H9 (cell line): ENCODE measurements at regions not wholly inside any gene's neighbourhood (a gene's known extent, or its start where the extent isn't known, plus 50 kb on each side); places are given as distances from the start of the nearest gene placed in this dataset.

Experiments
- DNase-seq: peaks from one replicate; pipeline ENCODE4 v3.0.0-alpha.2; 2017
- H2AFZ ChIP-seq: one replicate; pipeline ENCODE4 v1.6.1; 2013; ENCODE audit warnings: mild to moderate bottlenecking, low read length, control low read depth, moderate library complexity
- H2AK5ac ChIP-seq: 2 replicates; pipeline ENCODE4 v1.6.1; 2013; ENCODE audit warnings: low read length, control low read depth, mixed read lengths; ENCODE audit not compliant: insufficient read length
- H2BK120ac ChIP-seq: one replicate; pipeline ENCODE4 v1.6.1; 2013; ENCODE audit warnings: low read depth, mild to moderate bottlenecking, low read length, control low read depth, inconsistent platforms; ENCODE audit not compliant: poor library complexity, severe bottlenecking
- H2BK12ac ChIP-seq: 2 replicates; pipeline ENCODE4 v1.6.1; 2013; ENCODE audit warnings: low read length, control low read depth, mixed read lengths, low read depth; ENCODE audit not compliant: insufficient read length
- H2BK15ac ChIP-seq: 2 replicates; pipeline ENCODE4 v1.6.1; 2013; ENCODE audit warnings: low read depth, low read length, control low read depth
- H2BK20ac ChIP-seq: one replicate; pipeline ENCODE4 v1.6.1; 2013; ENCODE audit warnings: low read depth, mild to moderate bottlenecking, low read length, control low read depth, inconsistent platforms; ENCODE audit not compliant: poor library complexity, severe bottlenecking
- H2BK5ac ChIP-seq: 2 replicates; pipeline ENCODE4 v1.6.1; 2013; ENCODE audit warnings: low read length, control low read depth, mixed read lengths; ENCODE audit not compliant: insufficient read length
- H3K14ac ChIP-seq: 2 replicates; pipeline ENCODE4 v1.6.1; 2013; ENCODE audit warnings: low read length, control low read depth; ENCODE audit not compliant: insufficient read depth
- H3K18ac ChIP-seq: 2 replicates; pipeline ENCODE4 v1.6.1; 2013; ENCODE audit warnings: low read depth, mild to moderate bottlenecking, mixed read lengths, low read length, control low read depth; ENCODE audit not compliant: insufficient read length
- H3K23ac ChIP-seq: 2 replicates; pipeline ENCODE4 v1.6.1; 2013; ENCODE audit warnings: low read length, control low read depth, mixed read lengths, low read depth; ENCODE audit not compliant: insufficient read length
- H3K23me2 ChIP-seq: 2 replicates; pipeline ENCODE4 v1.6.1; 2013; ENCODE audit warnings: low read depth, mild to moderate bottlenecking, mixed read lengths, low read length, control low read depth; ENCODE audit not compliant: insufficient read length, poor library complexity, severe bottlenecking
- H3K27ac ChIP-seq: 2 replicates; pipeline ENCODE4 v1.5.1; 2013; ENCODE audit warnings: low read length, control low read depth, mixed read lengths, low read depth; ENCODE audit not compliant: insufficient read length
- H3K27me3 ChIP-seq: 2 replicates; pipeline ENCODE4 v1.6.1; 2013; ENCODE audit warnings: low read length, control low read depth, inconsistent platforms; ENCODE audit not compliant: insufficient read depth
- H3K4ac ChIP-seq: 2 replicates; pipeline ENCODE4 v1.6.1; 2013; ENCODE audit warnings: low read depth, mild to moderate bottlenecking, control low read depth, inconsistent platforms, low read length, moderate library complexity
- H3K4me1 ChIP-seq: 2 replicates; pipeline ENCODE4 v1.6.1; 2013; ENCODE audit warnings: low read length, control low read depth, inconsistent platforms; ENCODE audit not compliant: insufficient read depth
- H3K4me2 ChIP-seq: 2 replicates; pipeline ENCODE4 v1.6.1; 2013; ENCODE audit warnings: low read length, control low read depth, mixed read lengths; ENCODE audit not compliant: insufficient read length, insufficient read depth
- H3K56ac ChIP-seq: 2 replicates; pipeline ENCODE4 v1.6.1; 2013; ENCODE audit warnings: low read depth, mild to moderate bottlenecking, mixed read lengths, low read length, control low read depth; ENCODE audit not compliant: insufficient read length
- H3K79me1 ChIP-seq: 2 replicates; pipeline ENCODE4 v1.6.1; 2013; ENCODE audit warnings: low read depth, mild to moderate bottlenecking, moderate library complexity, low read length, control low read depth, inconsistent platforms; ENCODE audit not compliant: insufficient read depth, poor library complexity, severe bottlenecking
- H3K79me2 ChIP-seq: 2 replicates; pipeline ENCODE4 v1.6.1; 2013; ENCODE audit warnings: low read length, control low read depth, inconsistent platforms; ENCODE audit not compliant: insufficient read depth
- H3K9ac ChIP-seq: 2 replicates; pipeline ENCODE4 v1.6.1; 2013; ENCODE audit warnings: low read length, control low read depth, mixed read lengths; ENCODE audit not compliant: insufficient read length; ENCODE audit errors: extremely low read depth
- H3K9me3 ChIP-seq: one replicate; pipeline ENCODE4 v1.6.1; 2013; ENCODE audit warnings: low read depth, low read length, inconsistent platforms; ENCODE audit not compliant: control insufficient read depth
- H3T11ph ChIP-seq: one replicate; pipeline ENCODE4 v1.6.1; 2013; ENCODE audit warnings: mild to moderate bottlenecking, low read length, control low read depth, inconsistent platforms
- H4K20me1 ChIP-seq: one replicate; pipeline ENCODE4 v1.6.1; 2013; ENCODE audit not compliant: control insufficient read depth, insufficient read length, insufficient read depth
- H4K5ac ChIP-seq: 2 replicates; pipeline ENCODE4 v1.6.1; 2013; ENCODE audit warnings: low read depth, mild to moderate bottlenecking, mixed read lengths, low read length, control low read depth; ENCODE audit not compliant: insufficient read length
- H4K8ac ChIP-seq: replicated peaks from 2 replicates; pipeline ENCODE4 v1.6.1; 2013; ENCODE audit warnings: low read length, control low read depth, mixed read lengths, low read depth; ENCODE audit not compliant: insufficient read length
- H4K91ac ChIP-seq: 2 replicates; pipeline ENCODE4 v1.6.1; 2013; ENCODE audit warnings: low read depth, mild to moderate bottlenecking, moderate library complexity, mixed read lengths, low read length, control low read depth; ENCODE audit not compliant: insufficient read length
- H3K27ac Mint-ChIP-seq, 3 experiments: 2 replicates in 2 of 3; 3 replicates in 1 of 3; pipeline ENCODE4 v1.8.0; 2020 to 2021; ENCODE audit warnings: mixed read lengths in 3 of 3, mild to moderate bottlenecking in 1 of 3, moderate library complexity in 1 of 3
- H3K27me3 Mint-ChIP-seq: 2 replicates; pipeline ENCODE4 v1.8.0; 2021; ENCODE audit warnings: low read depth, mild to moderate bottlenecking, moderate library complexity, mixed read lengths
- H3K36me3 Mint-ChIP-seq, 3 experiments: 2 replicates in 2 of 3; 3 replicates in 1 of 3; pipeline ENCODE4 v1.8.0; 2020 to 2021; ENCODE audit warnings: low read depth in 3 of 3, mixed read lengths in 3 of 3; ENCODE audit not compliant: insufficient read depth in 1 of 3
- H3K4me1 Mint-ChIP-seq, 2 experiments: 2 replicates each; pipeline ENCODE4 v1.8.0; 2020; ENCODE audit warnings: mixed read lengths in 2 of 2
- H3K4me3 Mint-ChIP-seq, 2 experiments: 2 replicates in 1 of 2; 3 replicates in 1 of 2; pipeline ENCODE4 v1.8.0; 2020 to 2021; ENCODE audit warnings: mild to moderate bottlenecking in 2 of 2, mixed read lengths in 2 of 2, moderate library complexity in 1 of 2
- H3K9me3 Mint-ChIP-seq, 2 experiments: 2 replicates in 1 of 2; 3 replicates in 1 of 2; pipeline ENCODE4 v1.8.0; 2020; ENCODE audit warnings: mild to moderate bottlenecking in 2 of 2, mixed read lengths in 2 of 2, moderate library complexity in 1 of 2
- WGBS: extraction: QIAGEN DNeasy Blood & Tissue Kit; methylation state at CpG from one replicate; pipeline ENCODE4 v1.1.7; 2013; ENCODE audit warnings: missing lambda C conversion rate, low lambda C conversion rate, mixed read lengths; ENCODE audit not compliant: insufficient read length; ENCODE audit errors: extremely low coverage; 5-methylcytosine and 5-hydroxymethylcytosine counted together
- TF ChIP-seq, protein P1 (sequence below): fragments of 200-600 bp; sonication (generic); conservative IDR thresholded peaks from 3 replicates; pipeline ENCODE4 v1.8.0; 2021; ENCODE audit warnings: antibody characterized with exemption, mild to moderate bottlenecking

DNA sequence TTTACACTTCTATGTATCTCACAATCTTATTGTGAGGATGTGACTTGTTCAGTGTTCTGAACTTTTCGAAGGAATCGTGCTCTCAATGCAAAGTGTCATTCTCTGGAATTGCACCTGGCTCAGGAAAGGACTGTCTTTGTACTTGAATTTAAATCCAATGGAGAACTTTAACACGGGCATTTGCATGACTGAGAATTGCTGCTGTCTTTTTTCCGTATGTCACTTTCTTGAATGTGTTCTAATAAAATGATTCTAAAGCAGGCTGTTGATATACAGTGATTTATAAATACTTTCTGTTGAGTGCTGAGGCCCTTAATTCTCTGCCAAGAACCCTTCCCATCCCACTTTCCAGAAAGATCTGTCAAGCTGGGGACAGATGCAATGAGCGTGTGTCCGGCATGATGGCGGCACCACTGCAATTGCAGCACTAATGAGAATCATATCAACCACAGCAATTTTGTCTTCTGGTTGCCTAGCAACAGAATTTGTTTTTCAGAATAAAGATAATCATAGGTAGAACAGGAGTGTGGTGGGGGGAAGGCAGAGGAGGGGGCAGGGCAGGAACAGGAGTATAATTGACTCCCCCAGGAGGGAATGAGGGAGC lies 210.6 kb upstream of the UMPS start:
- Histone ChIP-seq H3K9me3 (no peaks in the 10 kb centered on the region), H3K9ac (no peak overlapping the region), H3K23ac (no peak overlapping the region), H3K79me1 (no peaks in the 10 kb centered on the region), H3T11ph (no peak overlapping the region), H2BK20ac (no peak overlapping the region), H2BK15ac (no peak overlapping the region), H2BK5ac (no peak overlapping the region), H2AK5ac (no peak overlapping the region), H4K91ac (no peak overlapping the region), H3K14ac (no peak overlapping the region), H3K18ac (no peak overlapping the region), H3K27me3 (no peaks in the 10 kb centered on the region), H4K20me1 (no peaks in the 10 kb centered on the region), H3K4me2 (no peak overlapping the region), H3K56ac (no peak overlapping the region), H3K79me2 (no peaks in the 10 kb centered on the region), H3K4ac (no peak overlapping the region), H2BK12ac (no peak overlapping the region), H4K5ac (no peak overlapping the region), H4K8ac (no peak overlapping the region), H3K4me1 (no peaks in the 10 kb centered on the region), H3K27ac (no peak overlapping the region), H2AFZ (no peak overlapping the region), H2BK120ac (no peak overlapping the region), H3K23me2 (no peaks in the 10 kb centered on the region)
- no CpG with 5 or more reads among the region's 7 CpGs for WGBS
- Mint-ChIP-seq H3K36me3 (no peaks in the 10 kb centered on the region), H3K27me3 (no peaks in the 10 kb centered on the region; the same call in 1 of the 2 replicates), H3K9me3 (no peaks in the 10 kb centered on the region), H3K4me1 (peaks cover 18 to 19% of the 10 kb centered on the region in 2 experiments), H3K4me3 (no peak overlapping the region), H3K27ac (no peak overlapping the region)
- TF ChIP-seq, protein P1, sequence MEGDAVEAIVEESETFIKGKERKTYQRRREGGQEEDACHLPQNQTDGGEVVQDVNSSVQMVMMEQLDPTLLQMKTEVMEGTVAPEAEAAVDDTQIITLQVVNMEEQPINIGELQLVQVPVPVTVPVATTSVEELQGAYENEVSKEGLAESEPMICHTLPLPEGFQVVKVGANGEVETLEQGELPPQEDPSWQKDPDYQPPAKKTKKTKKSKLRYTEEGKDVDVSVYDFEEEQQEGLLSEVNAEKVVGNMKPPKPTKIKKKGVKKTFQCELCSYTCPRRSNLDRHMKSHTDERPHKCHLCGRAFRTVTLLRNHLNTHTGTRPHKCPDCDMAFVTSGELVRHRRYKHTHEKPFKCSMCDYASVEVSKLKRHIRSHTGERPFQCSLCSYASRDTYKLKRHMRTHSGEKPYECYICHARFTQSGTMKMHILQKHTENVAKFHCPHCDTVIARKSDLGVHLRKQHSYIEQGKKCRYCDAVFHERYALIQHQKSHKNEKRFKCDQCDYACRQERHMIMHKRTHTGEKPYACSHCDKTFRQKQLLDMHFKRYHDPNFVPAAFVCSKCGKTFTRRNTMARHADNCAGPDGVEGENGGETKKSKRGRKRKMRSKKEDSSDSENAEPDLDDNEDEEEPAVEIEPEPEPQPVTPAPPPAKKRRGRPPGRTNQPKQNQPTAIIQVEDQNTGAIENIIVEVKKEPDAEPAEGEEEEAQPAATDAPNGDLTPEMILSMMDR = no peak
- no peak for DNase-seq
